GM12864 (cell line): ENCODE measurements at regions not wholly inside any gene's neighbourhood (a gene's known extent, or its start where the extent isn't known, plus 50 kb on each side); places are given as distances from the start of the nearest gene placed in this dataset.

Experiments
- DNase-seq: peaks from one replicate; pipeline ENCODE4 v3.0.0-alpha.2; 2011; ENCODE audit warnings: low read depth
- H3K4me3 ChIP-seq: 2 replicates; pipeline ENCODE4 v1.5.1; 2011; ENCODE audit warnings: mild to moderate bottlenecking, low read depth, low read length, control low read depth
- TF ChIP-seq, protein P1 (sequence below): IDR thresholded peaks from 2 replicates; pipeline ENCODE4 v1.5.1; 2011; ENCODE audit warnings: low read depth, mild to moderate bottlenecking, moderate library complexity, low read length, control low read depth, inconsistent platforms; ENCODE audit errors: missing control alignments

DNA sequence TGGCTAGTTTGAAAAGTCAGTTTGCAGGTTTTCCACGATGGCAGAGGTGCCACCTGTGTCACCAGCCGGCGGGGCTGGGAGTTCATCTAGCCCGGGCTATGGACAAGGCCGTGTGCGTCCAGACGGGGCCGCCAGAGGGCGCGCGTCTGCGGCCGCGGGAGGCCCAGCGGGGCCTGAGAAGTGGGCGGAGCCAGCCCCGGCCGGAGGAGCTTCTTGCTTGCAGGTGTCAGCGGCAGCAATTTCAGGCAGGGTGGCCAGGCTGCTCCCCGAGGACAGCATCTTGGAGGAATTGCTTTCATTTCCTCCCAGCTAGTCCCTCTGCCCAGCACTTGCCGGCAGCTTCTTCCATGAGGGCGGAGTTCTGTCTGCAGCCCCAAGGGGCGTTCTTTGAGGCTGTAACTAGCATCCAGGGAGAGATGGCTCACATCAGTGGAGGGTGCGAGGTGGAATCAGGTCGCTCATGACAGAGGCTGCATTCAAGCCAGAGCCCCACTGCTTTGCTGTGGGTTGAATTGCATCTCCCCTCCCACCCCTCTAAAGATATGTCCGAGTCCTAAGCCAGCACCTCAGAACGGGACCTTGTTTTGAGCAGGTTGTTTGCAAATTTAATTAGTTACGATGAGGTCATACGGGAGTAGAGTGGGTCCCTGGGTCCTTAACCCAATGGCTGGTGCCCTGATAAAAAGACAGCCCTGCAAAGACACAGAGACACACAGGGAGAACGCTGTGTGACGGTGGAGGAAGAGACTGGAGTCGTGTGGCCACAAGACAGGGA lies 85.9 kb upstream of the MKI67 start:
- H3K4me3 ChIP-seq, result no peak overlapping the region
- peak; percentile 37 for DNase-seq
- TF ChIP-seq, protein P1, sequence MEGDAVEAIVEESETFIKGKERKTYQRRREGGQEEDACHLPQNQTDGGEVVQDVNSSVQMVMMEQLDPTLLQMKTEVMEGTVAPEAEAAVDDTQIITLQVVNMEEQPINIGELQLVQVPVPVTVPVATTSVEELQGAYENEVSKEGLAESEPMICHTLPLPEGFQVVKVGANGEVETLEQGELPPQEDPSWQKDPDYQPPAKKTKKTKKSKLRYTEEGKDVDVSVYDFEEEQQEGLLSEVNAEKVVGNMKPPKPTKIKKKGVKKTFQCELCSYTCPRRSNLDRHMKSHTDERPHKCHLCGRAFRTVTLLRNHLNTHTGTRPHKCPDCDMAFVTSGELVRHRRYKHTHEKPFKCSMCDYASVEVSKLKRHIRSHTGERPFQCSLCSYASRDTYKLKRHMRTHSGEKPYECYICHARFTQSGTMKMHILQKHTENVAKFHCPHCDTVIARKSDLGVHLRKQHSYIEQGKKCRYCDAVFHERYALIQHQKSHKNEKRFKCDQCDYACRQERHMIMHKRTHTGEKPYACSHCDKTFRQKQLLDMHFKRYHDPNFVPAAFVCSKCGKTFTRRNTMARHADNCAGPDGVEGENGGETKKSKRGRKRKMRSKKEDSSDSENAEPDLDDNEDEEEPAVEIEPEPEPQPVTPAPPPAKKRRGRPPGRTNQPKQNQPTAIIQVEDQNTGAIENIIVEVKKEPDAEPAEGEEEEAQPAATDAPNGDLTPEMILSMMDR, result peak; percentile 94

DNA sequence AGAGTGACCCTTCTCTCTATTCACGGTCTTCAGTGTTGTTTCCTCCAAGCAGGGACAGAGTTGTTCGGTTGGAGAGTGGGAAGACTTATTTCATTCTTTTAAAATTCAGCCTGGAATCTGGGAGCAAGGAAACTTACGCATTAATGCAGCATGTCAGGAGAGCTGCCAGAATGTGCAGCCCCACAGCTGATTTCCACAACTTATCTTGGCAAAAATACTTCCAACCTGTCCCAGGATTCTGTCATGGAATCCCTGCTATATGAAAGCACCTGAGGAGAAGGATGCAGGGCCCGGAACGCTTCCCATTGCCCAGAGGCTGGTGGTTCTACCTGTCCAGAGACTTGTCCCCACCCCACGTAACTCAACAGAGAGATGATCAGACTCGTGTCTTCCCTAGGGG lies 86.9 kb upstream of the MKI67 start:
- DNase-seq, result no peak
- H3K4me3 ChIP-seq, result no peak overlapping the region
- TF ChIP-seq, protein P1, result no peak

DNA sequence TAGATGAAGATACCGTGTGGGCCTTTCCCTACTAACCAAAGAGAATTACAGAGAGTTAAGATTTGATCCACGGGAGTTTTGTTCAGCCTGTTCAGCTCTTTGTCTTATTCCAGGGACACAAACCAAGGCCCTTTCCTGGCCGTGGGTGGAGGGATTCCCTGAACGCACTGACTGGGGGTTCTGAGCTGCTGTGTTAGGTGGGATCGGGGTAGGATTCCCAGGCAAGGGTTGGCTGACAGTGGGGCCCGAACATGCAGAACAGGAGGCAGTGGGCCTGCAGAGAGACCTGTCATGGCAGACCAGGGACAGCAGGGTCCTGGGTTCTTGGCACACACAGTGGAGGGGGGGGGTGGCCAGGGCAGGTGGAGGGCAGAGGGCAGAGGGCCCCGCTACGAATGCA lies 89.5 kb upstream of the MKI67 start:
- TF ChIP-seq, protein P1, result no peak
- H3K4me3 ChIP-seq, result no peak overlapping the region
- DNase-seq, result no peak

DNA sequence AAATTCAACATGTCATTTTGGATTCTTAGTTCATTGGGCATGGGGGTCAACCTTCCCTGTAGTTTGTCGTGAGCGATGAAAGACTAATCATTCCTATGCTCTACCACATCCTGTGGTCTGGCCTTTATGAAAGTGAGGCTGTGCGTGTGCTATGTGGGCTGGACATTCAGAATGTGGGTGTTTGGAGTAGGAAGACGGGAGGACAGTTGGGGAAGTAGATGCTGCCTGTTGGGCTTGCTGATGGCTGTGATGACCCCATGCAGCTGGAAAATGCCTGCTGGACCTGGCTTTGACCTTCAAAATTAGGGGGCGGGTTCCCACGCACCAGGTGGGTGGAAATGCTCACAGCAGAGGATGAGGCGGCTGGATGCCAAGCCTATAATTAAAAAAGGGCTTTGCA lies 90.9 kb upstream of the MKI67 start:
- no peak overlapping the region for H3K4me3 ChIP-seq
- no peak for DNase-seq
- TF ChIP-seq, protein P1, result no peak

DNA sequence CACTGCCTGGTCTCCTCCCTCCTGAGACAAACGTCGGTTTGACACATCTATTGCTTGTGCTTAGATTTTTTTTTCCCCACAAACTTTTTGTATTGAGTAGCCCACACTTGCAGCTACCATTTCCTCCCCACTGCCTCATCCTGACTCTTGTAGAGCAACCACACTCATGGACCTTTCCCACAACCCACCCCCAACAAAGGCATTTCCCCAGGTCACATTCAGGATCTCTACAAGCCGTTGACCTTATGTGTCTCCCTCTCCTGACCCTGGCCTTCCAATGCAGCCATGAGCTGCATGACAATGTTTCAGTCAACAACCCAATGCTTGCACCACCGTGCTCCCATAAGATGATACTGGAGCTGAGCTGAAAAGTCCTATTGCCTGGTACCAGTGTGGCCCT lies 91.9 kb upstream of the MKI67 start:
- DNase-seq, result no peak

DNA sequence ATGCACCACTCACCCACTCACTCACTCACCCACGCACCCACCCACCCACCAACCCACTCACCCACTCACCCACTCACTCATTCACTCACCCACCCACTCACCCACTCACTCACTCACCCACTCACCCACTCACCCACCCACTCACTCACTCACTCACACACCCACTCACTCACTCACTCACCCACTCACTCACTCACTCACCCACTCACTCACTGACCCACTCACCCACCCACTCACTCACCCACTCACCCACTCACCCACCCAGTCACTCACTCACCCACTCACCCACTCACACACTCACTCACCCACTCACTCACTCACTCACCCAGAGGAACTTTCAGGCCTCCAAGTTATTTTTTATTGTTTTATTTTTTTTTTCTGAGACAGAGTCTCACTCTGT lies 93.1 kb upstream of the MKI67 start:
- TF ChIP-seq, protein P1, result no peak
- DNase-seq, result no peak

More for the DNA sequence above, 91.9 kb upstream of the MKI67 start:
- TF ChIP-seq, protein P1, result no peak
- no peak overlapping the region for H3K4me3 ChIP-seq

DNA sequence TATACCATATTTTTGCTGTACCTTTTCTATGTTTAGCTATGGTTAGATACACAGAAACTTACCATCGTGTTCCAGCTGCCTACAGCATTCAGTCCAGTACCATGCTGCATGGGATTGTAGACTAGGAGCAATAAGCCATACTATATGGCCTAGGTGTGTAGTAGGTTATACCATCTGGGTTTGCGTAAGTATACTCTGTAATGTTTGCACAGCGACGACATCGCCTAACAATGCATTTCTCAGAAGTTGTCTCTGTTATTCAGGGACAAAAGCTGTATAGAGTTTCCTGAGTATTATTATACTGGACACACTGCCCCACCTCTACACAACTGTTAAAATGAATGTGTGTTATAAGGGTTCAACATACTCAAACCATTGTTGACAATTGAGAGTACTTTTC lies 93.8 kb upstream of the MKI67 start:
- no peak for DNase-seq
- no peak overlapping the region for H3K4me3 ChIP-seq
- TF ChIP-seq, protein P1, result no peak

More for the DNA sequence above, 93.1 kb upstream of the MKI67 start:
- no peak overlapping the region for H3K4me3 ChIP-seq
